H1 (cell line): ENCODE measurements at regions not wholly inside any gene's neighbourhood (a gene's known extent, or its start where the extent isn't known, plus 50 kb on each side); places are given as distances from the start of the nearest gene placed in this dataset.

ENCODE experiments used
- ASH2L ChIP-seq: fragments of 200-600, 300-600 bp; sonication (generic); IDR thresholded peaks from one replicate; pipeline ENCODE4 v1.7.1; 2017; ENCODE audit warnings: low read length
- FOSL1 ChIP-seq: IDR thresholded peaks from 2 replicates; pipeline ENCODE4 v1.6.1; 2011; ENCODE audit warnings: mild to moderate bottlenecking, low read depth, low read length, moderate library complexity; ENCODE audit not compliant: insufficient read depth
- GABPA ChIP-seq: IDR thresholded peaks from 2 replicates; pipeline ENCODE4 v1.6.1; 2011; ENCODE audit warnings: mild to moderate bottlenecking, low read length, moderate library complexity, borderline replicate concordance; ENCODE audit not compliant: insufficient read depth
- KDM1A ChIP-seq: fragments of 200-600, 300-600 bp; sonication (generic); IDR thresholded peaks from 2 replicates; pipeline ENCODE4 v1.7.1; 2016; ENCODE audit warnings: mild to moderate bottlenecking, low read length, borderline replicate concordance
- RXRA ChIP-seq: IDR thresholded peaks from 2 replicates; pipeline ENCODE4 v1.6.1; 2011; ENCODE audit warnings: low read depth, mild to moderate bottlenecking, low read length, moderate library complexity; ENCODE audit not compliant: insufficient read depth
- SP2 ChIP-seq: IDR thresholded peaks from 2 replicates; pipeline ENCODE4 v1.6.1; 2012; ENCODE audit warnings: mild to moderate bottlenecking, low read length, inconsistent platforms
- SP4 ChIP-seq: IDR thresholded peaks from 2 replicates; pipeline ENCODE4 v1.6.1; 2012; ENCODE audit warnings: low read length, inconsistent platforms
- TAF1 ChIP-seq: IDR thresholded peaks from 2 replicates; pipeline ENCODE4 v1.6.1; 2011; ENCODE audit warnings: mild to moderate bottlenecking, low read depth, low read length
- TF ChIP-seq, protein P1 (sequence below): fragments of 300-600 bp; sonication (generic); IDR thresholded peaks from 2 replicates; pipeline ENCODE4 v1.7.1; 2012; ENCODE audit warnings: low read length, moderate library complexity, mild to moderate bottlenecking, inconsistent platforms; ENCODE audit not compliant: insufficient replicate concordance
- TF ChIP-seq, protein P2 (sequence below): IDR thresholded peaks from 2 replicates; pipeline ENCODE4 v1.6.1; 2011; ENCODE audit warnings: low read depth, mild to moderate bottlenecking, low read length; ENCODE audit not compliant: insufficient read depth

DNA sequence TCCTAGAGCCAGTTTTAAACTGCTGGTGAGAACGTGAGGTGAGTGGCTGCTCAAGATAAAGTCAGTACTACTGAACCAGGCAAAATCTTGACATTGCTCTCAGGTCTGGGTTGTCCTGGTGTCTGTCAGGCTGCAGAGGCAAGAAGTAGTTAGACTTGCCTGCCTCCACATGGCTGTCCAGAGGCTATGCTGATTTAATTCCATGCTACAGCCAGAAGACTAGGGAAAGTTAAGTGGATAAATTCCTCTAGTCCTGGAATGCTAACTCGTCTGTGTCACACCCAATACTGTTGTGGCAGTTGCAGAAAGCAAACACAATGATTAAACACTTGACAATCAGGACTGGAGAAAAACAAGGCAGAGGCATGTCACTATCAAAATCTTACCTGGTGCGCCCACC is 118.9 kb downstream of the ACER2 start (continued):
- TF ChIP-seq, protein P1, sequence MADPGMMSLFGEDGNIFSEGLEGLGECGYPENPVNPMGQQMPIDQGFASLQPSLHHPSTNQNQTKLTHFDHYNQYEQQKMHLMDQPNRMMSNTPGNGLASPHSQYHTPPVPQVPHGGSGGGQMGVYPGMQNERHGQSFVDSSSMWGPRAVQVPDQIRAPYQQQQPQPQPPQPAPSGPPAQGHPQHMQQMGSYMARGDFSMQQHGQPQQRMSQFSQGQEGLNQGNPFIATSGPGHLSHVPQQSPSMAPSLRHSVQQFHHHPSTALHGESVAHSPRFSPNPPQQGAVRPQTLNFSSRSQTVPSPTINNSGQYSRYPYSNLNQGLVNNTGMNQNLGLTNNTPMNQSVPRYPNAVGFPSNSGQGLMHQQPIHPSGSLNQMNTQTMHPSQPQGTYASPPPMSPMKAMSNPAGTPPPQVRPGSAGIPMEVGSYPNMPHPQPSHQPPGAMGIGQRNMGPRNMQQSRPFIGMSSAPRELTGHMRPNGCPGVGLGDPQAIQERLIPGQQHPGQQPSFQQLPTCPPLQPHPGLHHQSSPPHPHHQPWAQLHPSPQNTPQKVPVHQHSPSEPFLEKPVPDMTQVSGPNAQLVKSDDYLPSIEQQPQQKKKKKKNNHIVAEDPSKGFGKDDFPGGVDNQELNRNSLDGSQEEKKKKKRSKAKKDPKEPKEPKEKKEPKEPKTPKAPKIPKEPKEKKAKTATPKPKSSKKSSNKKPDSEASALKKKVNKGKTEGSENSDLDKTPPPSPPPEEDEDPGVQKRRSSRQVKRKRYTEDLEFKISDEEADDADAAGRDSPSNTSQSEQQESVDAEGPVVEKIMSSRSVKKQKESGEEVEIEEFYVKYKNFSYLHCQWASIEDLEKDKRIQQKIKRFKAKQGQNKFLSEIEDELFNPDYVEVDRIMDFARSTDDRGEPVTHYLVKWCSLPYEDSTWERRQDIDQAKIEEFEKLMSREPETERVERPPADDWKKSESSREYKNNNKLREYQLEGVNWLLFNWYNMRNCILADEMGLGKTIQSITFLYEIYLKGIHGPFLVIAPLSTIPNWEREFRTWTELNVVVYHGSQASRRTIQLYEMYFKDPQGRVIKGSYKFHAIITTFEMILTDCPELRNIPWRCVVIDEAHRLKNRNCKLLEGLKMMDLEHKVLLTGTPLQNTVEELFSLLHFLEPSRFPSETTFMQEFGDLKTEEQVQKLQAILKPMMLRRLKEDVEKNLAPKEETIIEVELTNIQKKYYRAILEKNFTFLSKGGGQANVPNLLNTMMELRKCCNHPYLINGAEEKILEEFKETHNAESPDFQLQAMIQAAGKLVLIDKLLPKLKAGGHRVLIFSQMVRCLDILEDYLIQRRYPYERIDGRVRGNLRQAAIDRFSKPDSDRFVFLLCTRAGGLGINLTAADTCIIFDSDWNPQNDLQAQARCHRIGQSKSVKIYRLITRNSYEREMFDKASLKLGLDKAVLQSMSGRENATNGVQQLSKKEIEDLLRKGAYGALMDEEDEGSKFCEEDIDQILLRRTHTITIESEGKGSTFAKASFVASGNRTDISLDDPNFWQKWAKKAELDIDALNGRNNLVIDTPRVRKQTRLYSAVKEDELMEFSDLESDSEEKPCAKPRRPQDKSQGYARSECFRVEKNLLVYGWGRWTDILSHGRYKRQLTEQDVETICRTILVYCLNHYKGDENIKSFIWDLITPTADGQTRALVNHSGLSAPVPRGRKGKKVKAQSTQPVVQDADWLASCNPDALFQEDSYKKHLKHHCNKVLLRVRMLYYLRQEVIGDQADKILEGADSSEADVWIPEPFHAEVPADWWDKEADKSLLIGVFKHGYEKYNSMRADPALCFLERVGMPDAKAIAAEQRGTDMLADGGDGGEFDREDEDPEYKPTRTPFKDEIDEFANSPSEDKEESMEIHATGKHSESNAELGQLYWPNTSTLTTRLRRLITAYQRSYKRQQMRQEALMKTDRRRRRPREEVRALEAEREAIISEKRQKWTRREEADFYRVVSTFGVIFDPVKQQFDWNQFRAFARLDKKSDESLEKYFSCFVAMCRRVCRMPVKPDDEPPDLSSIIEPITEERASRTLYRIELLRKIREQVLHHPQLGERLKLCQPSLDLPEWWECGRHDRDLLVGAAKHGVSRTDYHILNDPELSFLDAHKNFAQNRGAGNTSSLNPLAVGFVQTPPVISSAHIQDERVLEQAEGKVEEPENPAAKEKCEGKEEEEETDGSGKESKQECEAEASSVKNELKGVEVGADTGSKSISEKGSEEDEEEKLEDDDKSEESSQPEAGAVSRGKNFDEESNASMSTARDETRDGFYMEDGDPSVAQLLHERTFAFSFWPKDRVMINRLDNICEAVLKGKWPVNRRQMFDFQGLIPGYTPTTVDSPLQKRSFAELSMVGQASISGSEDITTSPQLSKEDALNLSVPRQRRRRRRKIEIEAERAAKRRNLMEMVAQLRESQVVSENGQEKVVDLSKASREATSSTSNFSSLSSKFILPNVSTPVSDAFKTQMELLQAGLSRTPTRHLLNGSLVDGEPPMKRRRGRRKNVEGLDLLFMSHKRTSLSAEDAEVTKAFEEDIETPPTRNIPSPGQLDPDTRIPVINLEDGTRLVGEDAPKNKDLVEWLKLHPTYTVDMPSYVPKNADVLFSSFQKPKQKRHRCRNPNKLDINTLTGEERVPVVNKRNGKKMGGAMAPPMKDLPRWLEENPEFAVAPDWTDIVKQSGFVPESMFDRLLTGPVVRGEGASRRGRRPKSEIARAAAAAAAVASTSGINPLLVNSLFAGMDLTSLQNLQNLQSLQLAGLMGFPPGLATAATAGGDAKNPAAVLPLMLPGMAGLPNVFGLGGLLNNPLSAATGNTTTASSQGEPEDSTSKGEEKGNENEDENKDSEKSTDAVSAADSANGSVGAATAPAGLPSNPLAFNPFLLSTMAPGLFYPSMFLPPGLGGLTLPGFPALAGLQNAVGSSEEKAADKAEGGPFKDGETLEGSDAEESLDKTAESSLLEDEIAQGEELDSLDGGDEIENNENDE, result no peak
- TF ChIP-seq GABPA (no peak), KDM1A (no peak), SP2 (no peak), SP4 (no peak), TAF1 (no peak), FOSL1 (no peak), RXRA (no peak), ASH2L (no peak)
- TF ChIP-seq, protein P2, sequence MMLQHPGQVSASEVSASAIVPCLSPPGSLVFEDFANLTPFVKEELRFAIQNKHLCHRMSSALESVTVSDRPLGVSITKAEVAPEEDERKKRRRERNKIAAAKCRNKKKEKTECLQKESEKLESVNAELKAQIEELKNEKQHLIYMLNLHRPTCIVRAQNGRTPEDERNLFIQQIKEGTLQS, result no peak
